Caco-2 (cell line): ENCODE measurements at regions not wholly inside any gene's neighbourhood (a gene's known extent, or its start where the extent isn't known, plus 50 kb on each side); places are given as distances from the start of the nearest gene placed in this dataset.

Experiments used
- BruUV-seq: library from RNA; stranded (reverse); fragments of 400-500 nt; replicated peaks from 2 replicates; lab custom pipeline; 2021; lab: Mats Ljungman, UMichigan
- CTCF ChIA-PET: fragments of 300-600 bp; sonication (Branson Sonifier 250); formaldehyde crosslinking; loops from one replicate; lab custom pipeline; 2022; ENCODE audit warnings: antibody characterized with exemption; lab: Charles Lee
- POLR2A ChIA-PET: fragments of 300-600 bp; sonication (Branson Sonifier 250); formaldehyde crosslinking; loops from one replicate; lab custom pipeline; 2022; ENCODE audit warnings: antibody characterized with exemption; lab: Charles Lee
- DNase-seq, 2 experiments: peaks; one replicate each; pipeline versions ENCODE4 v3.0.0 to v3.0.0-alpha.2; 2020 to 2022
- H3K27me3 ChIP-seq: replicated peaks from 2 replicates; pipeline ENCODE4 v1.6.0; 2011; ENCODE audit warnings: low read length; ENCODE audit not compliant: control insufficient read depth, insufficient read depth
- H3K36me3 ChIP-seq: 2 replicates; pipeline ENCODE4 v1.5.1; 2011; ENCODE audit warnings: low read length; ENCODE audit not compliant: control insufficient read depth, insufficient read depth
- H3K4me1 ChIP-seq: fragments of 250-450 bp; sonication (Bioruptor Pico); 2 replicates; pipeline ENCODE4 v1.5.1; 2020; ENCODE audit warnings: mild to moderate bottlenecking
- H3K4me3 ChIP-seq: 2 replicates; pipeline ENCODE4 v1.5.1; 2011; ENCODE audit warnings: low read depth, mild to moderate bottlenecking, control low read depth, low read length
- H3K9me3 ChIP-seq: fragments of 250-450 bp; sonication (Bioruptor Pico); 2 replicates; pipeline ENCODE4 v1.5.1; 2020; ENCODE audit warnings: mild to moderate bottlenecking, moderate library complexity
- H3K27ac Mint-ChIP-seq: one replicate; pipeline ENCODE4 v1.8.0; 2022; ENCODE audit warnings: mixed read lengths; ENCODE audit not compliant: unreplicated experiment
- H3K27me3 Mint-ChIP-seq: one replicate; pipeline ENCODE4 v1.8.0; 2022; ENCODE audit warnings: mixed read lengths; ENCODE audit not compliant: insufficient read depth, unreplicated experiment
- H3K36me3 Mint-ChIP-seq: one replicate; pipeline ENCODE4 v1.8.0; 2022; ENCODE audit warnings: mild to moderate bottlenecking, mixed read lengths; ENCODE audit not compliant: insufficient read depth, unreplicated experiment
- H3K4me1 Mint-ChIP-seq: one replicate; pipeline ENCODE4 v1.8.0; 2022; ENCODE audit warnings: low read depth, mixed read lengths; ENCODE audit not compliant: unreplicated experiment
- H3K4me3 Mint-ChIP-seq: one replicate; pipeline ENCODE4 v1.8.0; 2022; ENCODE audit warnings: mild to moderate bottlenecking, moderate library complexity, mixed read lengths; ENCODE audit not compliant: unreplicated experiment
- H3K9me3 Mint-ChIP-seq: one replicate; pipeline ENCODE4 v1.8.0; 2022; ENCODE audit warnings: mixed read lengths; ENCODE audit not compliant: unreplicated experiment
- CTCF ChIP-seq, 2 experiments: fragments of 200-600 bp in 1 of 2; IDR thresholded peaks; 1 replicate in 1 of 2; 2 replicates in 1 of 2; pipeline versions ENCODE4 v1.5.1 to v1.8.0; 2011 to 2022; ENCODE audit warnings: antibody characterized with exemption in 1 of 2, control low read depth in 1 of 2, inconsistent platforms in 1 of 2, low read depth in 1 of 2, low read length in 1 of 2, mild to moderate bottlenecking in 1 of 2, moderate library complexity in 1 of 2; ENCODE audit not compliant: insufficient read depth in 1 of 2, severe bottlenecking in 1 of 2, unreplicated experiment in 1 of 2
- intact Hi-C: fragments of 100-400 bp; cut with micrococcal nuclease; formaldehyde crosslinking; loops from one replicate; pipeline ENCODE4 v1.10.0; 2022; ENCODE audit not compliant: unreplicated experiment

- Mint-ChIP-seq H3K27ac (no peak overlapping the region), H3K36me3 (peaks cover 12% of the 10 kb centered on the region), H3K4me3 (no peak overlapping the region), H3K9me3 (no peaks in the 10 kb centered on the region), H3K27me3 (no peaks in the 10 kb centered on the region), H3K4me1 (peaks cover 4% of the 10 kb centered on the region)
- CTCF ChIA-PET, result interaction anchor here (1.1 kb wide), 1 partner anchor 126 kb away, joined by 3 read pairs; no protein-coding TSS in a partner anchor
- Histone ChIP-seq H3K36me3 (no peaks in the 10 kb centered on the region), H3K4me3 (no peak overlapping the region), H3K4me1 (no peaks in the 10 kb centered on the region), H3K9me3 (no peaks in the 10 kb centered on the region), H3K27me3 (no peaks in the 10 kb centered on the region)
- POLR2A ChIA-PET, result no interaction called here
- BruUV-seq, result no TSS peak
- TF ChIP-seq CTCF (IDR thresholded peaks at IDR 0.05; ENCODE audit: insufficient read depth in 1 of 2, low read depth in 1 of 2, low read length in 1 of 2, severe bottlenecking in 1 of 2, unreplicated experiment in 1 of 2), result no peak
- intact Hi-C loops, result no loop called here
- no peak for DNase-seq
These were observed 56.7 kb upstream of the GLI2 start for GRCh38 chr2:120678926-120679325.

- H3K27me3 Mint-ChIP-seq, result no peaks in the 10 kb centered on the region
- no peaks in the 10 kb centered on the region for H3K9me3 Mint-ChIP-seq
- intact Hi-C loops, result no loop called here
- H3K27ac Mint-ChIP-seq, result no peak overlapping the region
- CTCF ChIA-PET, result interaction anchor here (1.6 to 1.7 kb wide), 2 partner anchors 337 to 367 kb away, joined by 8 to 10 read pairs; no protein-coding TSS in a partner anchor
- peaks cover 12% of the 10 kb centered on the region for H3K36me3 Mint-ChIP-seq
- Histone ChIP-seq H3K9me3 (no peaks in the 10 kb centered on the region), H3K4me1 (no peaks in the 10 kb centered on the region), H3K4me3 (no peak overlapping the region), H3K36me3 (no peaks in the 10 kb centered on the region), H3K27me3 (no peaks in the 10 kb centered on the region)
- POLR2A ChIA-PET, result no interaction called here
- no TSS peak for BruUV-seq
- H3K4me1 Mint-ChIP-seq, result peaks cover 4% of the 10 kb centered on the region
- DNase-seq, result no peak
- TF ChIP-seq CTCF (IDR thresholded peaks at IDR 0.05; ENCODE audit: insufficient read depth in 1 of 2, low read depth in 1 of 2, low read length in 1 of 2, severe bottlenecking in 1 of 2, unreplicated experiment in 1 of 2), result no peak
- H3K4me3 Mint-ChIP-seq, result no peak overlapping the region
These were observed 56.1 kb upstream of the GLI2 start for GRCh38 chr2:120679526-120679925.

- Mint-ChIP-seq H3K9me3 (no peaks in the 10 kb centered on the region), H3K27ac (peak overlapping the region; percentile 50), H3K27me3 (no peaks in the 10 kb centered on the region), H3K4me3 (peak overlapping the region; percentile 24), H3K4me1 (peaks cover 4% of the 10 kb centered on the region), H3K36me3 (peaks cover 12% of the 10 kb centered on the region)
- H3K36me3 ChIP-seq, result no peaks in the 10 kb centered on the region
- no TSS peak for BruUV-seq
- peak; percentile 73 to 75 for TF ChIP-seq CTCF (IDR thresholded peaks at IDR 0.05; ENCODE audit: insufficient read depth in 1 of 2, low read depth in 1 of 2, low read length in 1 of 2, severe bottlenecking in 1 of 2, unreplicated experiment in 1 of 2)
- H3K27me3 ChIP-seq, result no peaks in the 10 kb centered on the region
- ChIA-PET CTCF (interaction anchor here (0.6 to 1.7 kb wide), 9 partner anchors 11 to 395 kb away, joined by 3 to 10 read pairs (median 4); no protein-coding TSS in a partner anchor), POLR2A (no interaction called here)
- intact Hi-C loops, result loop anchor here (1.0 kb wide), 3 partner anchors 337 to 427 kb away; no protein-coding TSS in a partner anchor
- H3K9me3 ChIP-seq, result no peaks in the 10 kb centered on the region
- peak; percentile 85 to 87 for DNase-seq
- no peak overlapping the region for H3K4me3 ChIP-seq
- no peaks in the 10 kb centered on the region for H3K4me1 ChIP-seq
These were observed 55.4 kb upstream of the GLI2 start for GRCh38 chr2:120680136-120680761.
